ENCODE measurements at regions not wholly inside any gene's neighbourhood (a gene's known extent, or its start where the extent isn't known, plus 50 kb on each side); places are given as distances from the start of the nearest gene placed in this dataset.

DNA sequence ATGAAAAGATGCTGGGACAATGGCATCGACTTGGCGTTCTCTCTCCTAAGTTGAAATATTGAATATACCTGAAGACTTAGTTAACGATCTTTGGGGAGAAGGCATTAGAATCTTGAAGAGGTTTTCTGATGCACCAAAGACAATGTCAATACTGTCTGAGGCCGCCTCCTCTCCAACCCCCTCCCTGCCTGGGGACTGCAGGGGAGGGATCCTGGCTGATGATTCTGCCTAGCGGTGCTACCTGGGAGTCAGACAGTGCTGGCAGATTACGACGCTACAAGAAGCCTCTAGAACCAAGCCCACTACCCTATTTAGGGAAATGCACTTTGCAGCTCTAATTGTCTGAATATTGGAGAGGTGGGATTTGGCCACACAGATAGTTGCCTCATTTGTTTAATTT is 145.6 kb upstream of the HABP2 start:
- ChIA-PET POLR2A (ENCODE audit: low non-redundant PET) (no interaction called here), CTCF (no interaction called here)
- Histone ChIP-seq H3K36me3 (ENCODE audit: insufficient read depth, low read length, poor library complexity, severe bottlenecking) (no peaks in the 10 kb centered on the region), H3K4me1 (ENCODE audit: insufficient read depth, low read length, poor library complexity, severe bottlenecking) (peaks cover 6% of the 10 kb centered on the region), H3K4me3 (ENCODE audit: low read depth, low read length, poor library complexity, severe bottlenecking) (no peak overlapping the region), H3K9me3 (ENCODE audit: low read depth, low read length, poor library complexity, severe bottlenecking) (no peaks in the 10 kb centered on the region), H3K27ac (ENCODE audit: low read depth, low read length, poor library complexity, severe bottlenecking) (no peak overlapping the region), H3K27me3 (replicated peaks; ENCODE audit: insufficient read depth, low read depth, low read length, poor library complexity) (no peaks in the 10 kb centered on the region)
- intact Hi-C loops (cut with micrococcal nuclease; ENCODE audit: unreplicated experiment): no loop called here
- no peak for DNase-seq (ENCODE audit: low spot score)
- TF ChIP-seq EZH2 (IDR thresholded peaks at IDR 0.05; ENCODE audit: borderline replicate concordance, low read depth, low read length, poor library complexity, severe bottlenecking): no peak
- TF ChIP-seq, protein P1, sequence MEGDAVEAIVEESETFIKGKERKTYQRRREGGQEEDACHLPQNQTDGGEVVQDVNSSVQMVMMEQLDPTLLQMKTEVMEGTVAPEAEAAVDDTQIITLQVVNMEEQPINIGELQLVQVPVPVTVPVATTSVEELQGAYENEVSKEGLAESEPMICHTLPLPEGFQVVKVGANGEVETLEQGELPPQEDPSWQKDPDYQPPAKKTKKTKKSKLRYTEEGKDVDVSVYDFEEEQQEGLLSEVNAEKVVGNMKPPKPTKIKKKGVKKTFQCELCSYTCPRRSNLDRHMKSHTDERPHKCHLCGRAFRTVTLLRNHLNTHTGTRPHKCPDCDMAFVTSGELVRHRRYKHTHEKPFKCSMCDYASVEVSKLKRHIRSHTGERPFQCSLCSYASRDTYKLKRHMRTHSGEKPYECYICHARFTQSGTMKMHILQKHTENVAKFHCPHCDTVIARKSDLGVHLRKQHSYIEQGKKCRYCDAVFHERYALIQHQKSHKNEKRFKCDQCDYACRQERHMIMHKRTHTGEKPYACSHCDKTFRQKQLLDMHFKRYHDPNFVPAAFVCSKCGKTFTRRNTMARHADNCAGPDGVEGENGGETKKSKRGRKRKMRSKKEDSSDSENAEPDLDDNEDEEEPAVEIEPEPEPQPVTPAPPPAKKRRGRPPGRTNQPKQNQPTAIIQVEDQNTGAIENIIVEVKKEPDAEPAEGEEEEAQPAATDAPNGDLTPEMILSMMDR (conservative IDR thresholded peaks at IDR 0.05; ENCODE audit: low read depth, low read length): no peak
- BruUV-seq (replicated peaks): no TSS peak

GRCh38 chr10:113409175-113409574 is 143.7 kb upstream of the HABP2 start:
- TF ChIP-seq EZH2 (IDR thresholded peaks at IDR 0.05; ENCODE audit: borderline replicate concordance, low read depth, low read length, poor library complexity, severe bottlenecking): no peak
- TF ChIP-seq, protein P1 (conservative IDR thresholded peaks at IDR 0.05; ENCODE audit: low read depth, low read length): no peak
- CTCF ChIA-PET: no interaction called here
- no TSS peak for BruUV-seq (replicated peaks)
- Histone ChIP-seq H3K4me3 (ENCODE audit: low read depth, low read length, poor library complexity, severe bottlenecking) (no peak overlapping the region), H3K27me3 (replicated peaks; ENCODE audit: insufficient read depth, low read depth, low read length, poor library complexity) (no peaks in the 10 kb centered on the region), H3K27ac (ENCODE audit: low read depth, low read length, poor library complexity, severe bottlenecking) (no peak overlapping the region), H3K36me3 (ENCODE audit: insufficient read depth, low read length, poor library complexity, severe bottlenecking) (no peaks in the 10 kb centered on the region), H3K9me3 (ENCODE audit: low read depth, low read length, poor library complexity, severe bottlenecking) (no peaks in the 10 kb centered on the region), H3K4me1 (ENCODE audit: insufficient read depth, low read length, poor library complexity, severe bottlenecking) (no peaks in the 10 kb centered on the region)
- intact Hi-C loops (cut with micrococcal nuclease; ENCODE audit: unreplicated experiment): no loop called here
- no peak for DNase-seq (ENCODE audit: low spot score)
- POLR2A ChIA-PET (ENCODE audit: low non-redundant PET): no interaction called here

- CTCF ChIA-PET: interaction anchor here (0.6 kb wide), 1 partner anchor 474 kb away, joined by 7 read pairs; no protein-coding TSS in a partner anchor
- no TSS peak for BruUV-seq (replicated peaks)
- no peak for DNase-seq (ENCODE audit: low spot score)
- Histone ChIP-seq H3K4me3 (ENCODE audit: low read depth, low read length, poor library complexity, severe bottlenecking) (no peak overlapping the region), H3K27ac (ENCODE audit: low read depth, low read length, poor library complexity, severe bottlenecking) (no peak overlapping the region), H3K36me3 (ENCODE audit: insufficient read depth, low read length, poor library complexity, severe bottlenecking) (no peaks in the 10 kb centered on the region), H3K9me3 (ENCODE audit: low read depth, low read length, poor library complexity, severe bottlenecking) (no peaks in the 10 kb centered on the region), H3K4me1 (ENCODE audit: insufficient read depth, low read length, poor library complexity, severe bottlenecking) (no peaks in the 10 kb centered on the region), H3K27me3 (replicated peaks; ENCODE audit: insufficient read depth, low read depth, low read length, poor library complexity) (no peaks in the 10 kb centered on the region)
- no peak for TF ChIP-seq EZH2 (IDR thresholded peaks at IDR 0.05; ENCODE audit: borderline replicate concordance, low read depth, low read length, poor library complexity, severe bottlenecking)
- TF ChIP-seq, protein P1 (conservative IDR thresholded peaks at IDR 0.05; ENCODE audit: low read depth, low read length): no peak
- POLR2A ChIA-PET (ENCODE audit: low non-redundant PET): no interaction called here
- intact Hi-C loops (cut with micrococcal nuclease; ENCODE audit: unreplicated experiment): no loop called here
Measured at GRCh38 chr10:113410618-113411017, 142.2 kb upstream of the HABP2 start.
